H1 (cell line): ENCODE measurements at regions not wholly inside any gene's neighbourhood (a gene's known extent, or its start where the extent isn't known, plus 50 kb on each side); places are given as distances from the start of the nearest gene placed in this dataset.

ENCODE experiments used
- CTBP2 ChIP-seq: IDR thresholded peaks from 2 replicates; pipeline ENCODE4 v1.7.0; 2011; ENCODE audit warnings: borderline replicate concordance, mild to moderate bottlenecking, moderate library complexity, mixed read lengths, low read length; ENCODE audit not compliant: insufficient read depth, insufficient read length
- POLR2AphosphoS5 ChIP-seq: IDR thresholded peaks from 2 replicates; pipeline ENCODE4 v1.6.1; 2011; ENCODE audit warnings: low read depth, low read length

DNA sequence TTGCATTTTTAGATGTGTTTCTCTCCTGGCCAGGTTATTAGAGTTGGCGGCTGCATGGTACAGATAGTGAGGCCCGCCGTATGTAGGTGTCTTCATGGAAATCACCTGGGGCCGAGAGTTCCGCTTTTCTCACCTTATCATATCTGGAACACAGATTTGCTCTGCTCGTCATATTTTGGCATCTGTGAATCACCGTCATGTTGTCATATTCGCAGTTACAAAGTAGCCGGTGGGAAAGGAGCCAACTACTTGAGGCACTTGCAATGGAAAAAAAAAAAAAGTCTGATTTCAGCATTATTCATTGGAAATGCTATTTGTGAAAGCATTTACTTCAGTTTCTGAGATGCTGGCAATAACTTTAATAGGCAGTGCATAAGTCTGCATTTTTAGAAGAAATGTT, 1715.2 kb upstream of the TENM3 start (continued):
- TF ChIP-seq CTBP2 = no peak
- TF ChIP-seq POLR2AphosphoS5 = no peak
